ENCODE measurements at regions not wholly inside any gene's neighbourhood (a gene's known extent, or its start where the extent isn't known, plus 50 kb on each side); places are given as distances from the start of the nearest gene placed in this dataset.

DNA sequence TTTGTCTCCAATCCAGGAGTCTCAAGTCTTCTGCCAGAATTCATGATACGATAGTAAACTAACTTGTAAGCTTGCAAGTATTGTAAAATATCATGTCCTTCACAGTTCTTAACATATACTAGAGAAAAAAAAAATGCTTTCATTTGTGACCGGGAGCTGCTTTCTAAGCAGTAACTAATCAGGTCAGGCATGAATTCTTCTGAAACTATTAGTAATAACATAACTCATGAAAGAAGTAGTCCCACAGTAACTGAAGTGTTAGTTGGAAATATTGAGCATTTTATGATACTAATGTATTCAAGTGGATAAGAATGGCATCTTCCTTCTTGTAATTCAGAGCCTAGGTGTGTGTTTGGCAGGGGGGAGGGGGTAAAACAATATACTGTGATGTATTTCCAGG, 665.6 kb downstream of the DNAJB9 start:
- intact Hi-C loops (cut with DNase I; ENCODE audit: low total_unique reads): no loop called here
- no peak for TF ChIP-seq POLR2A (IDR thresholded peaks at IDR 0.05)
- TF ChIP-seq CTCF (IDR thresholded peaks at IDR 0.05): no peak
- no peak for DNase-seq

DNA sequence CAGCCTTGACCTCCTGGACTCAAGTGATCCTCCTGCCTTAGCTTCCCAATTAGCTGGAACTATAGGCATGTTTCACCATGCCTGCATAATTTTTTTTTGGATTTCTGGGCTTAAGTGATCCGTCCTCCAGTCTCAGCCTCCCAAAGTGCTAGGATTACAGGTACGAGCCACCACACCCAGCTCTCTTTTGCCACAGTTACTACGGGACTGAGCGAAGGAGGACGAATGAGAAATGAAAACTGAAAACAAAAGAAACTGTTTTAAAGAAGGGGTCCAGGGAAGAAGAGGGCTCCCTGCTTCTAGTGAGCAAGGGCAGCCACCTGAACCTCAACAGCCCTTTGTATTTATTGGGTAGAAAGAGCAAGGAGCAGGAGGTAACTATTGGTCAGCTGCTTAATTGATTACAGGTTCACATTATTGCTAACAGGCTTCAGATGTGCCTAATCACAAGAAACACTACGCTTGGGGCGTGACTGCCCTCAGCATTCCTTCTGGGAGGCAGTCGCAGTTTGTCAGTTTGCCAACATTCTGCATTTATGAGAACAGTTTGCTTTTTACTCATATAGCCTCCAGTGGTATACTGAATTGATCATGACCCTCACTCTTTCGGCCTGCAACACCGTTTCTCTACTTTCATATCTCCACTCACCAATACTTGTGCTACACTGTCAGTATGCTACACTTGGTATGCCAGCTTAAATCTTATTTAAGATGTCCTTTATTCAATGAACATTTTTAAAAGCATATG, 676.8 kb downstream of the DNAJB9 start:
- no peak overlapping the region for H3K27ac ChIP-seq
- no peaks in the 10 kb centered on the region for H3K9me3 ChIP-seq
- no peak overlapping the region for H3K4me3 ChIP-seq
- no peaks in the 10 kb centered on the region for H3K4me1 ChIP-seq
- intact Hi-C loops (cut with DNase I; ENCODE audit: low total_unique reads): no loop called here
- H3K36me3 ChIP-seq: no peaks in the 10 kb centered on the region
- TF ChIP-seq CTCF (IDR thresholded peaks at IDR 0.05): no peak
- TF ChIP-seq POLR2A (IDR thresholded peaks at IDR 0.05): no peak
- H3K27me3 ChIP-seq: no peaks in the 10 kb centered on the region
- DNase-seq: no peak

More for the DNA sequence above, 665.6 kb downstream of the DNAJB9 start:
- Histone ChIP-seq H3K27ac (no peak overlapping the region), H3K4me3 (no peak overlapping the region), H3K27me3 (no peaks in the 10 kb centered on the region), H3K4me1 (no peaks in the 10 kb centered on the region), H3K36me3 (no peaks in the 10 kb centered on the region), H3K9me3 (no peaks in the 10 kb centered on the region)

GRCh38 chr7:109256762-109257560, 687.3 kb downstream of the DNAJB9 start:
- Histone ChIP-seq H3K27me3 (no peaks in the 10 kb centered on the region), H3K9me3 (no peaks in the 10 kb centered on the region), H3K4me3 (no peak overlapping the region), H3K4me1 (no peaks in the 10 kb centered on the region), H3K36me3 (no peaks in the 10 kb centered on the region), H3K27ac (no peak overlapping the region)
- intact Hi-C loops (cut with DNase I; ENCODE audit: low total_unique reads): no loop called here
- no peak for DNase-seq
- TF ChIP-seq POLR2A (IDR thresholded peaks at IDR 0.05) (no peak), CTCF (IDR thresholded peaks at IDR 0.05) (no peak)

- DNase-seq: no peak
- no peak overlapping the region for H3K4me3 ChIP-seq
- no peaks in the 10 kb centered on the region for H3K9me3 ChIP-seq
- intact Hi-C loops (cut with DNase I; ENCODE audit: low total_unique reads): no loop called here
- H3K36me3 ChIP-seq: no peaks in the 10 kb centered on the region
- H3K27me3 ChIP-seq: no peaks in the 10 kb centered on the region
- H3K27ac ChIP-seq: no peak overlapping the region
- no peaks in the 10 kb centered on the region for H3K4me1 ChIP-seq
- TF ChIP-seq POLR2A (IDR thresholded peaks at IDR 0.05) (no peak), CTCF (IDR thresholded peaks at IDR 0.05) (no peak)
These were observed 689.5 kb downstream of the DNAJB9 start for GRCh38 chr7:109259151-109259550.

DNA sequence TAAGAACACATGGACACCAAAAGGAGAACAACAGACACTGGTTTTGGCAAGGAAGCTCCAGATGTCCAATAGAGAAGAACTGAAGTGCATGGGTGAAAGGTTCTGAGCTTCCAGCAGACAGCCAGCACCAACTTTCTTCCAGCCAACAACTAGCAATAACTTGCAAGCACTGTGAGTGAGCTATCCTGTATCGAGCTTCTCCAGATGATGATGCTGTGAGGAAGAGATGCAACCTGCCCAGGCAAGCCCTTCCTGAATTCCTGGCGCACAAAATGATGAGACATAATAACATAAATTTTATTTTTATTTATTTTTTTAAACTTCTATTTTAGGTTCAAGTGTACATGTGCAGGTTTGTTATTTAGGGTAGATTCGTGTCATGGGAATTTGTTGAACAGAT, 692.1 kb downstream of the DNAJB9 start:
- no peak overlapping the region for H3K27ac ChIP-seq
- intact Hi-C loops (cut with DNase I; ENCODE audit: low total_unique reads): no loop called here
- no peaks in the 10 kb centered on the region for H3K4me1 ChIP-seq
- TF ChIP-seq POLR2A (IDR thresholded peaks at IDR 0.05) (no peak), CTCF (IDR thresholded peaks at IDR 0.05) (no peak)
- H3K4me3 ChIP-seq: no peak overlapping the region
- H3K27me3 ChIP-seq: no peaks in the 10 kb centered on the region
- no peak for DNase-seq
- no peaks in the 10 kb centered on the region for H3K9me3 ChIP-seq
- no peaks in the 10 kb centered on the region for H3K36me3 ChIP-seq

All from uterus (tissue), 3 donors.